LNCaP clone FGC (cell line): ENCODE measurements at regions not wholly inside any gene's neighbourhood (a gene's known extent, or its start where the extent isn't known, plus 50 kb on each side); places are given as distances from the start of the nearest gene placed in this dataset.

ENCODE experiments used
- DNase-seq: peaks from one replicate; pipeline ENCODE4 v3.0.0-alpha.2; 2011; ENCODE audit warnings: low read depth
- H3K4me3 ChIP-seq: 2 replicates; pipeline ENCODE4 v1.5.1; 2011; ENCODE audit warnings: mild to moderate bottlenecking, low read depth, low read length, control low read depth
- TF ChIP-seq, protein P1 (sequence below): IDR thresholded peaks from 2 replicates; pipeline ENCODE4 v1.5.1; 2012; ENCODE audit warnings: mild to moderate bottlenecking; ENCODE audit not compliant: control insufficient read depth, insufficient read depth; ENCODE audit errors: extremely low read depth

- no peak for DNase-seq
- TF ChIP-seq, protein P1, sequence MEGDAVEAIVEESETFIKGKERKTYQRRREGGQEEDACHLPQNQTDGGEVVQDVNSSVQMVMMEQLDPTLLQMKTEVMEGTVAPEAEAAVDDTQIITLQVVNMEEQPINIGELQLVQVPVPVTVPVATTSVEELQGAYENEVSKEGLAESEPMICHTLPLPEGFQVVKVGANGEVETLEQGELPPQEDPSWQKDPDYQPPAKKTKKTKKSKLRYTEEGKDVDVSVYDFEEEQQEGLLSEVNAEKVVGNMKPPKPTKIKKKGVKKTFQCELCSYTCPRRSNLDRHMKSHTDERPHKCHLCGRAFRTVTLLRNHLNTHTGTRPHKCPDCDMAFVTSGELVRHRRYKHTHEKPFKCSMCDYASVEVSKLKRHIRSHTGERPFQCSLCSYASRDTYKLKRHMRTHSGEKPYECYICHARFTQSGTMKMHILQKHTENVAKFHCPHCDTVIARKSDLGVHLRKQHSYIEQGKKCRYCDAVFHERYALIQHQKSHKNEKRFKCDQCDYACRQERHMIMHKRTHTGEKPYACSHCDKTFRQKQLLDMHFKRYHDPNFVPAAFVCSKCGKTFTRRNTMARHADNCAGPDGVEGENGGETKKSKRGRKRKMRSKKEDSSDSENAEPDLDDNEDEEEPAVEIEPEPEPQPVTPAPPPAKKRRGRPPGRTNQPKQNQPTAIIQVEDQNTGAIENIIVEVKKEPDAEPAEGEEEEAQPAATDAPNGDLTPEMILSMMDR = no peak
- H3K4me3 ChIP-seq = no peak overlapping the region
Observed at GRCh38 chr4:8685831-8686230, 93.3 kb downstream of the CPZ start.

GRCh38 chr4:8683462-8683861, 90.9 kb downstream of the CPZ start:
- DNase-seq = no peak
- H3K4me3 ChIP-seq = no peak overlapping the region
- TF ChIP-seq, protein P1 = no peak

GRCh38 chr4:8682725-8683124, 90.2 kb downstream of the CPZ start:
- H3K4me3 ChIP-seq = no peak overlapping the region
- DNase-seq = no peak
- TF ChIP-seq, protein P1 = no peak

DNA sequence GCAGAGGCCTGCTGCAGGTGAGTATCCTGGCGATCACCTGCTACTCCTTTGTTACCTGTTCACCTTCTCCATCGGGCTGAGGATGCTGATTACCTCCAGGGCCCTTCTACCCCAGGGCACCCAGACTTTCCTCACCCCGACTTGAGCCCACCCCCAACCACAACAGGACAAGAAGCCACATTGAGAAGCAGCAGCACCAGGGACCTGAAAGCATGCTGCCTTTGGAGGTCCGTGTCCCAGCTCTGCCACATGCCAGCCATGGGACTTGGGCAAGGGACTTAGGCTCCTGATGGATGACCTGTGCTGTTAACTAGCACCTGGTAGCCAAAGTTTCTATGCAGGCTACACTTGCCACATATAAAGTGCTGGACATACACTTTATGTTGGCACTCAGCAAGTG, 89.7 kb downstream of the CPZ start:
- no peak overlapping the region for H3K4me3 ChIP-seq
- TF ChIP-seq, protein P1 = no peak
- no peak for DNase-seq

DNA sequence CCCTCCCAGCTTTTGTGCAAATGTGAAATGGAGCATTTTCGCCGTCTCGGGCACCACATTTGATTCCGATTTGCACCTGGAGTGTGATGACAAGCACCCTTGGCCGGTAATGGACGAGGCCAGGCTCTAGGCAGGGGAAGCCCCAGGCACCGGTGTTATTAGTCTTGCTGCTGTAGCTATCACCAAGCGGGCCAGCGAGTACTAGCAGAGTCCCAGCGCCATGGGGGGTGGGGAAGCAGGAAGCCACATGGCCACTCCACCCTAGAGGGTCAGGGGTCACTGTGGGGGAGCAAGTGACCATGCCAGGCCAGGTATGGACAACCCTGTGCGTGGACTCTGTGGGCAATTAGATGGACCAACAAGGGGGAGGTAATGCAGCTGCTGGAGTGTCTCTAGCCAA, 88.8 kb downstream of the CPZ start:
- DNase-seq = no peak
- no peak overlapping the region for H3K4me3 ChIP-seq
- TF ChIP-seq, protein P1 = no peak

DNA sequence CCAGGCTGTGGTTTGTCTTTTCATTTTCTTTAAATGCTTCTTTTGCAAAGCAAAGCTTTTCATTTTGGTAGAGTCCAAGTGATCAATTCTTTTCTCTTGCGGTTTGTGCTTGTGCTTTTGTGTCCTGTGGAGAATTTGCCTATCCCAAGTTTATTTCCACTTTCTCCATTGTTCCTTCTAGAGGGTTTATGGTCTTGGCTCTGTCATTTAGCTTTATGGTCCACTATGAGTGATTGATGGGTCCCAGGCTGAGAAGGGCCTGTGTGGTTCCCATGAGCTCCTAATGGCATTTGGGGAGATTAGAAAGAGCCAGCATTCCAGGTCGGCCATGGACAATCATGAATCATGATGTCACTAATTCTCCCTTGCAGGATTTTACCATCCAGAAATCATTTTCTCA, 86.5 kb downstream of the CPZ start:
- no peak for DNase-seq
- no peak overlapping the region for H3K4me3 ChIP-seq
- TF ChIP-seq, protein P1 = no peak

- no peak for DNase-seq
- no peak overlapping the region for H3K4me3 ChIP-seq
- TF ChIP-seq, protein P1 = no peak
Observed at GRCh38 chr4:8676676-8677075, 84.1 kb downstream of the CPZ start.
